CD4-positive, alpha-beta memory T cell (primary cell): ENCODE measurements at regions not wholly inside any gene's neighbourhood (a gene's known extent, or its start where the extent isn't known, plus 50 kb on each side); places are given as distances from the start of the nearest gene placed in this dataset.

Experiments used
- CTCF ChIA-PET: fragments of 350-600 bp; sonication (Branson Sonifier 250); formaldehyde crosslinking; loops from one replicate; lab custom pipeline; 2021; ENCODE audit warnings: inconsistent platforms; ENCODE audit not compliant: partially characterized antibody; lab: Charles Lee
- POLR2A ChIA-PET: fragments of 350-600 bp; sonication (Branson Sonifier 250); formaldehyde crosslinking; loops from one replicate; lab custom pipeline; 2021; ENCODE audit not compliant: partially characterized antibody; lab: Charles Lee
- DNase-seq, 5 donors: peaks; one replicate each; pipeline versions ENCODE4 v3.0.0 to v3.0.0-alpha.2; 2020 to 2022; ENCODE audit warnings: mixed read lengths in 1 of 5
- H3K27ac ChIP-seq: one replicate; pipeline ENCODE4 v1.7.0; 2013; ENCODE audit warnings: low read depth, low read length
- H3K27me3 ChIP-seq: 2 replicates; pipeline ENCODE4 v1.7.0; 2013; ENCODE audit warnings: mild to moderate bottlenecking, low read length, moderate library complexity; ENCODE audit not compliant: insufficient read depth
- H3K36me3 ChIP-seq: 2 replicates; pipeline ENCODE4 v1.7.0; 2013; ENCODE audit warnings: mild to moderate bottlenecking, low read length, moderate library complexity; ENCODE audit not compliant: insufficient read depth
- H3K4me1 ChIP-seq: 2 replicates; pipeline ENCODE4 v1.7.0; 2013; ENCODE audit warnings: mild to moderate bottlenecking, low read length, moderate library complexity; ENCODE audit not compliant: insufficient read depth
- H3K4me3 ChIP-seq, 2 donors: one replicate each; pipeline ENCODE4 v1.7.0; 2013; ENCODE audit warnings: low read length in 2 of 2, mild to moderate bottlenecking in 1 of 2
- H3K9me3 ChIP-seq, 2 donors: one replicate each; pipeline ENCODE4 v1.7.0; 2013; ENCODE audit warnings: low read length in 2 of 2, control low read depth in 1 of 2; ENCODE audit not compliant: control insufficient read depth in 1 of 2
- H3K27ac Mint-ChIP-seq, 7 donors: one replicate each; pipeline ENCODE4 v1.8.0; 2020 to 2021; ENCODE audit warnings: mixed read lengths in 7 of 7, mild to moderate bottlenecking in 6 of 7, inconsistent platforms in 3 of 7, moderate library complexity in 3 of 7
- H3K27me3 Mint-ChIP-seq, 2 donors: one replicate each; pipeline ENCODE4 v1.8.0; 2020 to 2021; ENCODE audit warnings: mixed read lengths in 2 of 2
- H3K36me3 Mint-ChIP-seq, 2 donors: one replicate each; pipeline ENCODE4 v1.8.0; 2020 to 2021; ENCODE audit warnings: mixed read lengths in 2 of 2, inconsistent platforms in 1 of 2, mild to moderate bottlenecking in 1 of 2
- H3K4me1 Mint-ChIP-seq, 4 donors: one replicate each; pipeline ENCODE4 v1.8.0; 2020 to 2021; ENCODE audit warnings: mixed read lengths in 4 of 4, mild to moderate bottlenecking in 1 of 4
- H3K4me3 Mint-ChIP-seq, 8 donors: one replicate each; pipeline ENCODE4 v1.8.0; 2020 to 2021; ENCODE audit warnings: mixed read lengths in 8 of 8, mild to moderate bottlenecking in 7 of 8, moderate library complexity in 6 of 8, inconsistent platforms in 3 of 8
- H3K9me3 Mint-ChIP-seq, 8 donors: one replicate each; pipeline ENCODE4 v1.8.0; 2020 to 2021; ENCODE audit warnings: mixed read lengths in 8 of 8, mild to moderate bottlenecking in 5 of 8, inconsistent platforms in 3 of 8, moderate library complexity in 1 of 8
- intact Hi-C: fragments of 100-400 bp; cut with micrococcal nuclease; formaldehyde crosslinking; loops from one replicate; pipeline ENCODE4 v1.15.1; 2023

DNA sequence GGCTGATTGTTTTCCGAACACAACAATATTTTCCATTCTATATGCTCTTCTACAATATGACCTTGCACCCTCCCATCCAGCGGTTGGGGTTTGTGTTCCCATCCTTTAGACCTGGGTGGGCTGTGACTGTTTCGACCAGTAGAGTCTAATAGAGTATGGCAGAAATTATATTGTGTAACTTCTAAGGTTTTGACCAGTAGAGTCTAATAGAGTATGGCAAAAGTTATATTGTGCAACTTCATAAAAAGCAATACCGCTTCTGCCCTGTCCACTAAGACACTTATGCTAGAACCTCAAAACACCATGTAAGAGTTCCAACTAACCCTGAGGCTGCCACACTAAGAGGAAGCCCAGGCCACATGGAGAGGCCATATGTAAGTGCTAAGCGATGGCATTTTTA is 719.7 kb upstream of the TBX3 start:
- POLR2A ChIA-PET, result no interaction called here

GRCh38 chr12:115403253-115403652 is 719.3 kb upstream of the TBX3 start:
- no peak overlapping the region for H3K27ac Mint-ChIP-seq
- intact Hi-C loops, result no loop called here
- Histone ChIP-seq H3K27me3 (no peaks in the 10 kb centered on the region), H3K9me3 (no peaks in the 10 kb centered on the region), H3K4me3 (no peak overlapping the region), H3K4me1 (no peaks in the 10 kb centered on the region), H3K27ac (no peak overlapping the region), H3K36me3 (no peaks in the 10 kb centered on the region)
- H3K36me3 Mint-ChIP-seq, result no peaks in the 10 kb centered on the region
- H3K27me3 Mint-ChIP-seq, result no peaks in the 10 kb centered on the region
- ChIA-PET POLR2A (no interaction called here), CTCF (no interaction called here)
- H3K4me1 Mint-ChIP-seq, result no peaks in the 10 kb centered on the region
- no peak for DNase-seq
- peaks cover 0 to 11% (median 3%) of the 10 kb centered on the region in 8 donors for H3K9me3 Mint-ChIP-seq
- no peak overlapping the region for H3K4me3 Mint-ChIP-seq

More for the DNA sequence above, 719.7 kb upstream of the TBX3 start:
- CTCF ChIA-PET, result no interaction called here
- Histone ChIP-seq H3K9me3 (no peaks in the 10 kb centered on the region), H3K4me1 (no peaks in the 10 kb centered on the region), H3K27ac (no peak overlapping the region), H3K36me3 (no peaks in the 10 kb centered on the region), H3K4me3 (no peak overlapping the region), H3K27me3 (no peaks in the 10 kb centered on the region)
- peaks cover 0 to 11% (median 3%) of the 10 kb centered on the region in 8 donors for H3K9me3 Mint-ChIP-seq
- H3K4me3 Mint-ChIP-seq, result no peak overlapping the region
- DNase-seq, result no peak
- H3K27me3 Mint-ChIP-seq, result no peaks in the 10 kb centered on the region
- intact Hi-C loops, result no loop called here
- H3K36me3 Mint-ChIP-seq, result no peaks in the 10 kb centered on the region
- no peaks in the 10 kb centered on the region for H3K4me1 Mint-ChIP-seq
- no peak overlapping the region for H3K27ac Mint-ChIP-seq

- intact Hi-C loops, result no loop called here
- Histone ChIP-seq H3K27ac (no peak overlapping the region), H3K27me3 (no peaks in the 10 kb centered on the region), H3K4me3 (no peak overlapping the region), H3K36me3 (no peaks in the 10 kb centered on the region), H3K4me1 (no peaks in the 10 kb centered on the region), H3K9me3 (no peaks in the 10 kb centered on the region)
- Mint-ChIP-seq H3K4me1 (no peaks in the 10 kb centered on the region), H3K9me3 (peaks cover 0 to 18% (median 4%) of the 10 kb centered on the region in 8 donors), H3K27me3 (no peaks in the 10 kb centered on the region), H3K4me3 (no peak overlapping the region), H3K36me3 (no peaks in the 10 kb centered on the region), H3K27ac (no peak overlapping the region)
- POLR2A ChIA-PET, result no interaction called here
- DNase-seq, result no peak
- CTCF ChIA-PET, result no interaction called here
Measured at GRCh38 chr12:115402443-115403180, 718.6 kb upstream of the TBX3 start.

DNA sequence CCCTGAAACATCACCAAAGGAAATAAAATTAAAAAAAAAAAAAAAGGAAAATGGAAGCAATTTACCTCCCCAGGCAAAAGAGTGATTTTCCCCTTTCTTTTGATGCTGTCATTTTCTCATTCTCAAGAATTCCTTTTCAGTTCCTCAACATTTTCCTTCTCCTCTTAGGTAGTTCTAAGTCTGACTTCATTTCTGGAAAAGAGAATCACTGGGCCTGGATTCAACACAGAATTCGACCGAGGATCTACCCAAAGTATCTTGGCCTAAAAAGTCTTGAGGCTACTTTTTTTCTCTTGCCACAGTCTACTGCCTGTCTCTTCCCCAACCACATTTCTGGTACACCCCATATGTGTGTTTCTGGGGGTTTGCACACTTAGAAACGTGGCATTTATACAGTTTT is 717.8 kb upstream of the TBX3 start:
- no peak overlapping the region for H3K4me3 ChIP-seq
- H3K9me3 ChIP-seq, result no peaks in the 10 kb centered on the region
- Mint-ChIP-seq H3K27me3 (no peaks in the 10 kb centered on the region), H3K36me3 (no peaks in the 10 kb centered on the region), H3K27ac (no peak overlapping the region), H3K4me1 (no peaks in the 10 kb centered on the region), H3K4me3 (no peak overlapping the region), H3K9me3 (peaks cover 0 to 26% (median 6%) of the 10 kb centered on the region in 8 donors)
- H3K36me3 ChIP-seq, result no peaks in the 10 kb centered on the region
- intact Hi-C loops, result no loop called here
- no peaks in the 10 kb centered on the region for H3K4me1 ChIP-seq
- POLR2A ChIA-PET, result no interaction called here
- DNase-seq, result no peak
- H3K27ac ChIP-seq, result no peak overlapping the region
- no peaks in the 10 kb centered on the region for H3K27me3 ChIP-seq
- CTCF ChIA-PET, result no interaction called here

DNA sequence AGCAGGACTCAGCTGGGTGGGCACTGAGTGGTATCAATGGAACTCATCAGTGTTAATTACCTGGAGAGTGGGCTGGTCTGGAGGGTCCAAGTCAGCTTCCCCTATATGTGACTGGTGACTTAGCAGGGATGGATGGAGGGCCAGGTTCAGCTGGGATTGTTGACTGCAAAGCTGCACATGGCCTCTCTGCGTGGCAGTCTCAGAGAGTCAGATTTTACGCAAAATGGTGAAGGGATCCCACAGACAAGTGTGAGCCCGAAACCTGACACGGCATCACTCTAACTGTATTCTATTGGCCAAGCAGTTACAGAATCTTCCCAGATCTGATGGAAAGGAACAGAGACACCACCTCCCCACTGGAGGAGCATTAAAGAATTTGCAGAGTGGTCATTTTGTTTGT is 716.0 kb upstream of the TBX3 start:
- Histone ChIP-seq H3K4me3 (no peak overlapping the region), H3K9me3 (no peaks in the 10 kb centered on the region), H3K27ac (no peak overlapping the region), H3K36me3 (no peaks in the 10 kb centered on the region), H3K4me1 (no peaks in the 10 kb centered on the region), H3K27me3 (no peaks in the 10 kb centered on the region)
- H3K27me3 Mint-ChIP-seq, result no peaks in the 10 kb centered on the region
- intact Hi-C loops, result no loop called here
- no peak for DNase-seq
- ChIA-PET CTCF (no interaction called here), POLR2A (no interaction called here)
- H3K4me1 Mint-ChIP-seq, result no peaks in the 10 kb centered on the region
- H3K36me3 Mint-ChIP-seq, result no peaks in the 10 kb centered on the region
- H3K9me3 Mint-ChIP-seq, result peaks cover 1 to 32% (median 10%) of the 10 kb centered on the region in 8 donors
- no peak overlapping the region for H3K4me3 Mint-ChIP-seq
- H3K27ac Mint-ChIP-seq, result no peak overlapping the region

DNA sequence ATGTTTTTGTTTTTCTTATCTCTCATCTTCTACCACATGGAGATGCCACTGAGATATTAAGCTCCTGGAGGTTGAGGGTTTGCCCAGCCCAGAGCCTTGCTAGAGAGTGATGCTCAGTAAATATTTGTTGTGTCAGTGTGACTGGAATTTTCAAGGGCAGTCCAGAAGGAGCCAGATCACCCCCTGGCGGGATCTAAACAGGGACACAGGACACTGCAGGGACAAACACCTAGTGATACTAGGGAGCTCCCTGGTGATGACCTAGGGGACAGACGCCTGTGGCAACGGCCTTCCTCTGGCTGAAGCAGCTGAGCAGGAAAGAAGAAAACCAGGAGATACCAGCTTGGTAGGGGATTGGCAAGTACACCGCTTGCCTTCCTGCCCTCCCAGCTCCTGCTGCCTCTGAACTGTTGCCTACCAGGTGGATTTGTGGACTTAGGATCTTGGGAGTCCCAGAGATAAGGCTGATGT is 714.4 kb upstream of the TBX3 start:
- Histone ChIP-seq H3K27ac (no peak overlapping the region), H3K36me3 (no peaks in the 10 kb centered on the region), H3K27me3 (no peaks in the 10 kb centered on the region), H3K4me1 (no peaks in the 10 kb centered on the region), H3K4me3 (no peak overlapping the region), H3K9me3 (no peaks in the 10 kb centered on the region)
- no peaks in the 10 kb centered on the region for H3K27me3 Mint-ChIP-seq
- ChIA-PET CTCF (no interaction called here), POLR2A (no interaction called here)
- H3K4me3 Mint-ChIP-seq, result no peak overlapping the region
- intact Hi-C loops, result no loop called here
- no peaks in the 10 kb centered on the region for H3K4me1 Mint-ChIP-seq
- H3K27ac Mint-ChIP-seq, result peak overlapping the region in 1 of 7 donors; percentile 17
- peaks cover 4 to 30% (median 10%) of the 10 kb centered on the region in 8 donors for H3K9me3 Mint-ChIP-seq
- DNase-seq, result no peak
- no peaks in the 10 kb centered on the region for H3K36me3 Mint-ChIP-seq

GRCh38 chr12:115396567-115396966 is 712.6 kb upstream of the TBX3 start:
- H3K27ac ChIP-seq, result no peak overlapping the region
- Mint-ChIP-seq H3K9me3 (peaks cover 4 to 32% (median 10%) of the 10 kb centered on the region in 8 donors), H3K36me3 (no peaks in the 10 kb centered on the region), H3K27ac (no peak overlapping the region), H3K27me3 (no peaks in the 10 kb centered on the region), H3K4me3 (no peak overlapping the region), H3K4me1 (no peaks in the 10 kb centered on the region)
- ChIA-PET POLR2A (no interaction called here), CTCF (no interaction called here)
- H3K4me1 ChIP-seq, result no peaks in the 10 kb centered on the region
- no peak for DNase-seq
- H3K4me3 ChIP-seq, result no peak overlapping the region
- H3K9me3 ChIP-seq, result no peaks in the 10 kb centered on the region
- H3K36me3 ChIP-seq, result no peaks in the 10 kb centered on the region
- no peaks in the 10 kb centered on the region for H3K27me3 ChIP-seq
- intact Hi-C loops, result no loop called here
